NT2/D1 (cell line): ENCODE measurements at regions not wholly inside any gene's neighbourhood (a gene's known extent, or its start where the extent isn't known, plus 50 kb on each side); places are given as distances from the start of the nearest gene placed in this dataset.
A peak's percentile ranks its signal among the peaks of the same experiment; 100 is the strongest.

ENCODE experiments used
- DNase-seq: peaks from one replicate; pipeline ENCODE4 v3.0.0-alpha.2; 2011; ENCODE audit warnings: low read depth, low spot score
- H3K27me3 ChIP-seq: 2 replicates; pipeline ENCODE4 v1.6.0; 2011; ENCODE audit warnings: mild to moderate bottlenecking; ENCODE audit not compliant: insufficient read length, insufficient read depth
- H3K36me3 ChIP-seq: 2 replicates; pipeline ENCODE4 v1.6.1; 2011; ENCODE audit warnings: mild to moderate bottlenecking, low read length, mixed read lengths; ENCODE audit not compliant: insufficient read depth, insufficient read length
- H3K4me1 ChIP-seq: 2 replicates; pipeline ENCODE4 v1.5.1; 2011; ENCODE audit not compliant: insufficient read depth, insufficient read length
- H3K4me3 ChIP-seq: 2 replicates; pipeline ENCODE4 v1.5.1; 2011; ENCODE audit warnings: low read depth; ENCODE audit not compliant: insufficient read length
- H3K9ac ChIP-seq: 2 replicates; pipeline ENCODE4 v1.6.0; 2011; ENCODE audit warnings: low read depth; ENCODE audit not compliant: insufficient read length
- H3K9me3 ChIP-seq: 2 replicates; pipeline ENCODE4 v1.5.1; 2011; ENCODE audit warnings: mild to moderate bottlenecking, low read length; ENCODE audit not compliant: insufficient read depth
- SUZ12 ChIP-seq: IDR thresholded peaks from 2 replicates; pipeline ENCODE4 v1.6.1; 2011; ENCODE audit not compliant: insufficient read length, insufficient read depth; ENCODE audit errors: extremely low read depth
- YY1 ChIP-seq: IDR thresholded peaks from 2 replicates; pipeline ENCODE4 v1.6.1; 2011; ENCODE audit not compliant: insufficient read length, insufficient read depth
- ZNF274 ChIP-seq: IDR thresholded peaks from 2 replicates; pipeline ENCODE4 v1.6.1; 2011; ENCODE audit warnings: mild to moderate bottlenecking, low read depth, low read length

DNA sequence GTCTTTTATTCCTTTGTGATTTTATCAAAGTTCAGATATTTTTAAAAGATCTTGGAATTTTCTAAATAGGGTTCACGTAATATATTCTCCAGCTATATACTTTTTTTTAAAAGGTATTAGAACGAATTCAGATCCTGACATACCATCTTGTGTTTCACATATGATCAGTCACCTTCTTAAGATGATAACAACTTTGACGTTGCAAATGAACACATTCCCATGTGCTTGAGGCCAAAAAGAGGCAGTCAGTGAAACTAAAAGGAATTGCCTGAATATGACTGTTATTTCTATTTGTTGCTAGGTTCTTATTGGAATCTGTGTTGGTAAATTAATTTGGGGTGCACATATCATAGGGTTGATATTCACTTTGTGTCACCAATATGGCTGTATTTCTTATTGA lies 310.1 kb downstream of the MDFIC start:
- Histone ChIP-seq H3K27me3 (peaks cover 24% of the 10 kb centered on the region), H3K9me3 (peaks cover 10% of the 10 kb centered on the region; the same call in 1 of the 2 replicates), H3K4me1 (no peaks in the 10 kb centered on the region), H3K9ac (no peak overlapping the region), H3K36me3 (no peaks in the 10 kb centered on the region), H3K4me3 (no peak overlapping the region)
- TF ChIP-seq YY1 (no peak), SUZ12 (no peak), ZNF274 (no peak)
- DNase-seq: no peak

- Histone ChIP-seq H3K9me3 (peaks cover 7% of the 10 kb centered on the region; the same call in 1 of the 2 replicates), H3K27me3 (peaks cover 24% of the 10 kb centered on the region), H3K4me3 (no peak overlapping the region), H3K9ac (no peak overlapping the region), H3K36me3 (no peaks in the 10 kb centered on the region), H3K4me1 (no peaks in the 10 kb centered on the region)
- peak; percentile 9 for DNase-seq
- no peak for TF ChIP-seq ZNF274
- no peak for TF ChIP-seq SUZ12
- TF ChIP-seq YY1: no peak
Measured at GRCh38 chr7:115230882-115231571, 309.1 kb downstream of the MDFIC start.

DNA sequence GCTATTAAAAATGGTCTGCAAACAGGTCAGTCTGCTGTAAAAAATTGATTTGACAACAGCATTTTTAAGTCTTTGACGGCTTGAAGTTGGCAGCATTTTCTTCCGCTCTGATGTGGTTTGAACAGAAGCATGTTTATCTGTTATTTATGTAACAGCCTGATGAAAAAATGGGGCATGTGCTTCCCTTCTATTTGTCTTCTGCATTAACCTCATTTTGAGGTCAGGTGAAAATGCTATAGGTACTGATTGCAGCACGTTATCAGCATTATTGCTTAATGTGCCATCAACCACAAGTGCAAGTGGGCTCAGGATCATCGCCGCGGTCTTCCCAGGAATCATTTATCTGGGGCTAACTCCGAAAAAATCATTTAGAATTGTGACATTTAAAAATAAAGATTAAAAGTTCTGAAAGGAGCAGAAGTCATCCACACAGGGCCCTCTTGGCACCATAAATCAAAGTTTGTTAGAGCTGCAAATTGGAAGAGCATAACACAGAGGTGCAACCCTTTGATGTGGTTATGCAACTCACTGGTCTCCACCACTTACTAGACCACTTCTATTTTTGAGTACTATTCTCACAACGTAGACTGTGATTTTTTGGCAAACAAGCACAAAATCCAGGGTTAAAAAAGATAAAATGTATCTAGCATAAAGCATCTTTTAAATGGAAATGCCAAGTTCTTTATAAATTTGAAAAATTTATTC lies 307.7 kb downstream of the MDFIC start:
- no peaks in the 10 kb centered on the region for H3K4me1 ChIP-seq
- TF ChIP-seq YY1: no peak
- TF ChIP-seq SUZ12: no peak
- no peak for TF ChIP-seq ZNF274
- no peak for DNase-seq

GRCh38 chr7:115227473-115228235 lies 305.8 kb downstream of the MDFIC start:
- Histone ChIP-seq H3K9me3 (no peaks in the 10 kb centered on the region), H3K36me3 (no peaks in the 10 kb centered on the region), H3K27me3 (peaks cover 53% of the 10 kb centered on the region), H3K4me1 (no peaks in the 10 kb centered on the region), H3K4me3 (no peak overlapping the region), H3K9ac (no peak overlapping the region)
- DNase-seq: no peak
- no peak for TF ChIP-seq YY1
- no peak for TF ChIP-seq ZNF274
- TF ChIP-seq SUZ12: no peak

More for the DNA sequence above, 307.7 kb downstream of the MDFIC start:
- Histone ChIP-seq H3K4me3 (no peak overlapping the region), H3K9me3 (no peaks in the 10 kb centered on the region), H3K36me3 (no peaks in the 10 kb centered on the region), H3K9ac (no peak overlapping the region), H3K27me3 (peaks cover 38% of the 10 kb centered on the region)

DNA sequence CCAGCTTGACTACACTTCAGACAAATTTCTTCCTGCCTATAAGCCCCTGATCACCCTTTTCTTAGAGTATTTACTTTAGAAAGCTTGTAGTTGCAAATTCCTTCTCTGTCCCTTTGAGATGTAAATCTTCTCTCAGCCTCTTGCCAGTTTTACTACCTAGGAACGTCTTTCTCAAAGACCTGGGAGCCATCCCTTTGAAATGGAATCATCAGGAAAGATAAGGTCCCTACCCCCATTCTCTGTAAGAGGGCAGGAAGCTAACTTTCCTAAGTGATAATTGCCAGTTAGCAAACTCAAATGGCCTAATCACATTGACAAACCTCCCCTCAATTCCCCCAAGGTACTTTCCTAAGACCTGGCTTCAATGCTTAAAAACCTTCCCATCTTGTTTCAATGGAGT lies 304.5 kb downstream of the MDFIC start:
- peak; percentile 88 for DNase-seq
- Histone ChIP-seq H3K9me3 (no peaks in the 10 kb centered on the region), H3K27me3 (peaks cover 53% of the 10 kb centered on the region), H3K9ac (no peak overlapping the region), H3K4me1 (no peaks in the 10 kb centered on the region), H3K4me3 (no peak overlapping the region), H3K36me3 (no peaks in the 10 kb centered on the region)
- TF ChIP-seq SUZ12 (no peak), ZNF274 (no peak), YY1 (no peak)

- no peak for TF ChIP-seq ZNF274
- TF ChIP-seq SUZ12: no peak
- no peak for TF ChIP-seq YY1
- Histone ChIP-seq H3K9ac (no peak overlapping the region), H3K36me3 (no peaks in the 10 kb centered on the region), H3K27me3 (peaks cover 49% of the 10 kb centered on the region), H3K4me3 (no peak overlapping the region), H3K4me1 (no peaks in the 10 kb centered on the region), H3K9me3 (no peaks in the 10 kb centered on the region)
- no peak for DNase-seq
Measured at GRCh38 chr7:115224922-115225321, 303.0 kb downstream of the MDFIC start.

DNA sequence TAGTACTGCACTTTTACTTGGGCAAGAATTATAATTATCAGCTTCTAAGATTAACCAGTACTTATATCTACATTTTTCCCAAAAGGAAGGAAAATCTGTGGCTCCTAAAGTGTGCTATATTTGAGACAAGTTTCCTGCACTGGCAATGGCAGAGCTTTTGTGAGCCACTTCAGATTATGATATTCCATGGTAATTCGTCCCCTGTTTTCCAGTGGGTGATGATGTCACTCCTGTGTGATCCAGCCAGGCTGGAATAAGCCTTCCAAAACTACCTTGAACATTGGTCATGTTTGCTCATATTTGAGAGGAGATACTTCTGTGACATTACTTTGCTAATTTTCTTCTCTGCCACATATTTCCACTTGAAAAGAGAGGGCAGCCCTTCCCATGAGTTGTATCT lies 302.1 kb downstream of the MDFIC start:
- Histone ChIP-seq H3K36me3 (no peaks in the 10 kb centered on the region), H3K9me3 (no peaks in the 10 kb centered on the region), H3K27me3 (peaks cover 43% of the 10 kb centered on the region), H3K9ac (no peak overlapping the region), H3K4me1 (no peaks in the 10 kb centered on the region), H3K4me3 (no peak overlapping the region)
- TF ChIP-seq YY1 (no peak), ZNF274 (no peak), SUZ12 (no peak)
- no peak for DNase-seq
